ENCODE measurements at regions not wholly inside any gene's neighbourhood (a gene's known extent, or its start where the extent isn't known, plus 50 kb on each side); places are given as distances from the start of the nearest gene placed in this dataset.
"Not testable (repeated sequence)": the region's sequence is repeated elsewhere in the genome, so short reads cannot be mapped to it uniquely, and the experiment has no call there.

- H3K9me3 Mint-ChIP-seq; H3K4me3 Mint-ChIP-seq; H3K27me3 Mint-ChIP-seq; H3K4me1 Mint-ChIP-seq; H3K27ac Mint-ChIP-seq; H3K36me3 Mint-ChIP-seq (ENCODE audit: low read depth); intact Hi-C loops (cut with micrococcal nuclease); DNase-seq: not testable (repeated sequence)
Observed at GRCh38 chr12:118547606-118548005, 171.3 kb downstream of the SUDS3 start.

DNA sequence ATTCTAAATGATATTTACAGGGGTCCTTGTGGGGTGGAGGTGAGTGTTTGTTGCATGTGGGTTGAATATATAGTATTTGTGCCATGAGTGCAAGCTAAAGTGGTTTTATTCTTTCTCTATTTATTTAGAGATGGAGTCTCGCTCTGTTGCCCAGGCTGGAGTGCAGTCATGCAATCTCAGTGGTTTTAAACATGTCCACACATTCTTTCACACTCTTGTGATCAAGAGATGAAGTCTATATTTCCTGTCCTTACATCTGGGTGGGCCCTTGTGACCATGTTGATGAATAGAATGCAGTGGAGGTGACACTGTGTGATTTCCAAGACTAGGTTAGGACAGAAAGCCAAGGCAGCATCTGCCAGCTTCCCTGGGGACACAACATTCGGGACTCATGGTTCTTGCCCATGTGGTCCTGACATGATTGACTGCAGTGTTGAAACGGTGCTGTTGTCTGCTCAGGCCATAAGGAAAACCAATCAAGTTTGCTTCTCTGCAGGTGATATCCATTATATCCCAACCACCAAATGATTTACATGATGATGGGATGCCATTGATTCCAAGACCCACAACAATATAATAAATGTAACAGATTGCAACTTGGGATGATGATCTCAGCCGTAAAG lies 172.6 kb downstream of the SUDS3 start:
- H3K27ac Mint-ChIP-seq: no peak overlapping the region
- intact Hi-C loops (cut with micrococcal nuclease): no loop called here
- H3K9me3 Mint-ChIP-seq: peaks cover 12% of the 10 kb centered on the region

DNA sequence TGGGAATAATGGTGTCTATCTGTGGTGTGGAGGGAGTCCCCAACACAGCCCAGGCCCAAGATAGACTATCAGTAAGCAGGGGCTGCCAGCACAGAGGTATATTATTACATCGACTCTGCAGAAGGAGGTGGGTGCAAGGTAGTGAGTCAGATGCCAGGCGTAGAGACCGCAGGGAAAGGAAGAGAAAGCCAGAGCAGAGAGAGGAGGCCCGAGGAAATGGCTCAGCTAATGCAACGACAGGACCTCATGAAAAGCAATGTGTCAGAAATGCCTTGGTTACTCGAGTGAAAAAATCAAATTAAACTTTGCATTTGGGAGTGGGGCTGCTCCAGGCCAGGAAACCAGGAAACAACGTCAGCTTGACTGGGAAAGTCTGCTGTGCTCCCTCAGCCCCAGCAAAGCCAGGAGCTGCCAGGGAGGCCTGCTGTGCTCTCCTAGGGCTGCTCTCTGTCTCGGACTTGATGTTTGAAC lies 173.2 kb downstream of the SUDS3 start:
- Mint-ChIP-seq H3K27ac (no peak overlapping the region), H3K27me3 (no peaks in the 10 kb centered on the region), H3K9me3 (peaks cover 12% of the 10 kb centered on the region)

More for the DNA sequence above, 172.6 kb downstream of the SUDS3 start:
- Mint-ChIP-seq H3K4me1 (no peaks in the 10 kb centered on the region), H3K27me3 (no peaks in the 10 kb centered on the region), H3K36me3 (ENCODE audit: low read depth) (no peaks in the 10 kb centered on the region), H3K4me3 (no peak overlapping the region)
- DNase-seq: no peak

GRCh38 chr12:118553856-118554504 lies 177.6 kb downstream of the SUDS3 start:
- DNase-seq: no peak
- no peaks in the 10 kb centered on the region for H3K27me3 Mint-ChIP-seq
- H3K4me1 Mint-ChIP-seq: no peaks in the 10 kb centered on the region
- no peak overlapping the region for H3K27ac Mint-ChIP-seq
- intact Hi-C loops (cut with micrococcal nuclease): no loop called here
- no peak overlapping the region for H3K4me3 Mint-ChIP-seq
- H3K9me3 Mint-ChIP-seq: peaks cover 7% of the 10 kb centered on the region
- H3K36me3 Mint-ChIP-seq (ENCODE audit: low read depth): no peaks in the 10 kb centered on the region

More for the DNA sequence above, 173.2 kb downstream of the SUDS3 start:
- no peak overlapping the region for H3K4me3 Mint-ChIP-seq
- no peak for DNase-seq
- no peaks in the 10 kb centered on the region for H3K4me1 Mint-ChIP-seq
- H3K36me3 Mint-ChIP-seq (ENCODE audit: low read depth): no peaks in the 10 kb centered on the region
- intact Hi-C loops (cut with micrococcal nuclease): no loop called here

- intact Hi-C loops (cut with micrococcal nuclease): no loop called here
- H3K4me1 Mint-ChIP-seq: no peaks in the 10 kb centered on the region
Observed at GRCh38 chr12:118558941-118559340, 182.6 kb downstream of the SUDS3 start.

GRCh38 chr12:118560733-118561132 lies 184.4 kb downstream of the SUDS3 start:
- H3K36me3 Mint-ChIP-seq (ENCODE audit: low read depth): no peaks in the 10 kb centered on the region
- no peaks in the 10 kb centered on the region for H3K27me3 Mint-ChIP-seq
- no peak overlapping the region for H3K27ac Mint-ChIP-seq
- no peaks in the 10 kb centered on the region for H3K9me3 Mint-ChIP-seq
- DNase-seq: no peak
- H3K4me3 Mint-ChIP-seq: no peak overlapping the region
- H3K4me1 Mint-ChIP-seq: no peaks in the 10 kb centered on the region
- intact Hi-C loops (cut with micrococcal nuclease): no loop called here

More at GRCh38 chr12:118558941-118559340, 182.6 kb downstream of the SUDS3 start:
- Mint-ChIP-seq H3K4me3 (no peak overlapping the region), H3K27me3 (no peaks in the 10 kb centered on the region), H3K36me3 (ENCODE audit: low read depth) (no peaks in the 10 kb centered on the region), H3K27ac (no peak overlapping the region), H3K9me3 (no peaks in the 10 kb centered on the region)
- DNase-seq: no peak

- no peak for DNase-seq
- Mint-ChIP-seq H3K36me3 (ENCODE audit: low read depth) (no peaks in the 10 kb centered on the region), H3K4me1 (no peaks in the 10 kb centered on the region), H3K9me3 (no peaks in the 10 kb centered on the region), H3K4me3 (no peak overlapping the region), H3K27ac (no peak overlapping the region), H3K27me3 (no peaks in the 10 kb centered on the region)
- intact Hi-C loops (cut with micrococcal nuclease): no loop called here
Observed at GRCh38 chr12:118571730-118572129, 195.4 kb downstream of the SUDS3 start.

GRCh38 chr12:118574288-118574687 lies 197.9 kb downstream of the SUDS3 start:
- DNase-seq: no peak
- H3K9me3 Mint-ChIP-seq: no peaks in the 10 kb centered on the region
- no peaks in the 10 kb centered on the region for H3K27me3 Mint-ChIP-seq
- intact Hi-C loops (cut with micrococcal nuclease): no loop called here
- H3K4me1 Mint-ChIP-seq: no peaks in the 10 kb centered on the region
- H3K4me3 Mint-ChIP-seq: no peak overlapping the region
- H3K36me3 Mint-ChIP-seq (ENCODE audit: low read depth): no peaks in the 10 kb centered on the region
- no peak overlapping the region for H3K27ac Mint-ChIP-seq

DNA sequence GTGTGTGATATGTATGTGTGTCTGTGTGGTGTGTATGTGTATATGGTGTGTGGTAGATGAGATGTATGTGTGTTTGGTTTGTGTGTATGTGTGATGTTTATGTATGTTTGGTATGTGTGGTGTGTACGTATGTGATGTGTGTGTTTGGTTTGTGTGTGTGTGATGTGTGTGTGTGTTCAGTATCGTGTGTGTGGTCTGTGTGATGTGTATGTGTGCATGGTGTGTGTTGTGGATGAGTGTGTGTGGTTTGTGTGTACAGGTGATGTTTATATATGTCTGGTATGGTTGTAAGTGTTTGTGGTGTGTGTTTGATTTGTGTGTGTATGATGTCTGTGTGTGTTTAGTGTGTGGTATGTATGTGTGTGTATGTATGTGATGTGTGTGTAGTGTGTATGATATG lies 199.4 kb downstream of the SUDS3 start:
- Mint-ChIP-seq H3K36me3 (ENCODE audit: low read depth) (no peaks in the 10 kb centered on the region), H3K4me3 (no peak overlapping the region), H3K27ac (no peak overlapping the region), H3K27me3 (no peaks in the 10 kb centered on the region), H3K4me1 (no peaks in the 10 kb centered on the region), H3K9me3 (no peaks in the 10 kb centered on the region)
- intact Hi-C loops (cut with micrococcal nuclease): no loop called here
- DNase-seq: no peak

DNA sequence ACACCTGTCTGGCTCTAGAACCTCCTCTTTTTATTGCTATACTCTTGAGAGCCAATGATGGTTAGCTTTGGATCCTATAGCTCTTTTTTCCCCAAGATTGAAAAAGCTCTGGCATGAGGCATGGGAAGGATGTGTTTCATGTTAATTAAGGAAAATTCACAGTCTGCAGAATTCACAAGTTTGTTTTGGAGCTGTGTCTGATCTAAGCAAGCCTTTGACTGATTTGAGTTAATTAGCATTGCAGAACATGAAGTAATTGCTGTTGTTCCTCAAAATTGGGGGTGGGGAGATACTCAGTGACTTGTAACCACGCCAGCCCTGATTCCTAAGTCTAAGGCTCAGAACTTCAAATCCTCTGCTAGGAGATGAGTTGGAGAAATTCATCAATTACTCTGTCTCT lies 205.0 kb downstream of the SUDS3 start:
- Mint-ChIP-seq H3K9me3 (no peaks in the 10 kb centered on the region), H3K27me3 (no peaks in the 10 kb centered on the region), H3K27ac (no peak overlapping the region), H3K4me3 (no peak overlapping the region), H3K4me1 (no peaks in the 10 kb centered on the region), H3K36me3 (ENCODE audit: low read depth) (no peaks in the 10 kb centered on the region)
- DNase-seq: no peak
- intact Hi-C loops (cut with micrococcal nuclease): no loop called here

- H3K9me3 Mint-ChIP-seq: no peaks in the 10 kb centered on the region
- H3K36me3 Mint-ChIP-seq (ENCODE audit: low read depth): no peaks in the 10 kb centered on the region
- no peak overlapping the region for H3K4me3 Mint-ChIP-seq
- intact Hi-C loops (cut with micrococcal nuclease): no loop called here
- no peak overlapping the region for H3K27ac Mint-ChIP-seq
- H3K4me1 Mint-ChIP-seq: no peaks in the 10 kb centered on the region
- H3K27me3 Mint-ChIP-seq: no peaks in the 10 kb centered on the region
- DNase-seq: no peak
Observed at GRCh38 chr12:118582863-118583262, 206.5 kb downstream of the SUDS3 start.

DNA sequence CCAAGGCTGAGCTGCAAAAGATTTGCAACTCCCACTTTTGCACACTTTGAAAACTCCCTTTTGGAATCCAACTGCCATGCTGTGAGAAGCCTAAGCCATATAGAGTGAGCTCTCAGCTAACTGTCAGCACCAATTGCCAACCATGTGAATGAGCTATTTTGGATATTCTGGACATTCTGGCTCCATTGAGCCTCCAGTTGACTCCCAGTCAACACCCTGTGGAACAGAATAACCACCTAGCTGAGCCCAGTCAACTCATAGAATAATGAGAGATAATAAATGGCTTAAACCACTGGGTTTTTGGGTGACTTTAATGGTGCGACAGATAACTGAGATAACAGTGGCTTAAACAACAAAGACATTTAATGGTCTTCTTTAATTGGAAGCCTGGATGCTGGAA lies 210.1 kb downstream of the SUDS3 start:
- DNase-seq: no peak
- H3K4me3 Mint-ChIP-seq: no peak overlapping the region
- no peaks in the 10 kb centered on the region for H3K4me1 Mint-ChIP-seq
- no peaks in the 10 kb centered on the region for H3K9me3 Mint-ChIP-seq
- H3K27me3 Mint-ChIP-seq: no peaks in the 10 kb centered on the region
- H3K27ac Mint-ChIP-seq: no peak overlapping the region
- intact Hi-C loops (cut with micrococcal nuclease): no loop called here
- no peaks in the 10 kb centered on the region for H3K36me3 Mint-ChIP-seq (ENCODE audit: low read depth)

- no peak overlapping the region for H3K4me3 Mint-ChIP-seq
- H3K4me1 Mint-ChIP-seq: no peaks in the 10 kb centered on the region
- no peaks in the 10 kb centered on the region for H3K27me3 Mint-ChIP-seq
- H3K9me3 Mint-ChIP-seq: no peaks in the 10 kb centered on the region
- intact Hi-C loops (cut with micrococcal nuclease): no loop called here
- no peak for DNase-seq
- H3K36me3 Mint-ChIP-seq (ENCODE audit: low read depth): no peaks in the 10 kb centered on the region
- H3K27ac Mint-ChIP-seq: no peak overlapping the region
Observed at GRCh38 chr12:118589162-118589561, 212.8 kb downstream of the SUDS3 start.

GRCh38 chr12:118590406-118591150 lies 214.2 kb downstream of the SUDS3 start:
- intact Hi-C loops (cut with micrococcal nuclease): no loop called here
- H3K4me1 Mint-ChIP-seq: no peaks in the 10 kb centered on the region
- no peak overlapping the region for H3K4me3 Mint-ChIP-seq
- no peaks in the 10 kb centered on the region for H3K27me3 Mint-ChIP-seq
- no peak overlapping the region for H3K27ac Mint-ChIP-seq
- no peaks in the 10 kb centered on the region for H3K36me3 Mint-ChIP-seq (ENCODE audit: low read depth)
- no peak for DNase-seq
- no peaks in the 10 kb centered on the region for H3K9me3 Mint-ChIP-seq

Measured in activated CD4-positive, alpha-beta T cell treated with anti-CD3 and anti-CD28 coated beads, Interleukin-2, amount 10 ng/mL, durations not matched to agents 24 days and 14 days (primary cell).